WERI-Rb-1 (cell line): ENCODE measurements at regions not wholly inside any gene's neighbourhood (a gene's known extent, or its start where the extent isn't known, plus 50 kb on each side); places are given as distances from the start of the nearest gene placed in this dataset.

ENCODE experiments used
- DNase-seq: peaks from one replicate; pipeline ENCODE4 v3.0.0-alpha.2; 2020
- H3K27ac ChIP-seq: fragments of 250-450 bp; sonication (Bioruptor Pico); 2 replicates; pipeline ENCODE4 v1.5.1; 2020; ENCODE audit warnings: mild to moderate bottlenecking, moderate library complexity
- H3K27me3 ChIP-seq: fragments of 250-450 bp; sonication (Bioruptor Pico); 2 replicates; pipeline ENCODE4 v1.5.1; 2021; ENCODE audit warnings: mild to moderate bottlenecking, low read depth, moderate library complexity; ENCODE audit not compliant: insufficient read depth, severe bottlenecking
- H3K36me3 ChIP-seq: fragments of 250-450 bp; sonication (Bioruptor Pico); 2 replicates; pipeline ENCODE4 v1.5.1; 2020; ENCODE audit warnings: mild to moderate bottlenecking, moderate library complexity
- H3K4me3 ChIP-seq: 2 replicates; pipeline ENCODE4 v1.5.1; 2011; ENCODE audit warnings: low read depth, mild to moderate bottlenecking, control low read depth, low read length
- H3K9me3 ChIP-seq: fragments of 250-450 bp; sonication (Bioruptor Pico); 2 replicates; pipeline ENCODE4 v1.5.1; 2021; ENCODE audit warnings: mild to moderate bottlenecking, moderate library complexity; ENCODE audit not compliant: severe bottlenecking
- CTCF ChIP-seq: IDR thresholded peaks from 2 replicates; pipeline ENCODE4 v1.5.1; 2011; ENCODE audit warnings: low read depth, mild to moderate bottlenecking, control low read depth, inconsistent platforms, low read length

GRCh38 chr2:173578404-173579107 lies 223.9 kb downstream of the CDCA7 start:
- Histone ChIP-seq H3K9me3 (no peaks in the 10 kb centered on the region), H3K36me3 (no peaks in the 10 kb centered on the region), H3K27ac (no peak overlapping the region), H3K4me3 (no peak overlapping the region), H3K27me3 (no peaks in the 10 kb centered on the region)
- TF ChIP-seq CTCF, result no peak
- no peak for DNase-seq

GRCh38 chr2:173580351-173580750 lies 225.7 kb downstream of the CDCA7 start:
- TF ChIP-seq CTCF, result no peak
- Histone ChIP-seq H3K27ac (no peak overlapping the region), H3K27me3 (no peaks in the 10 kb centered on the region), H3K9me3 (no peaks in the 10 kb centered on the region), H3K36me3 (no peaks in the 10 kb centered on the region), H3K4me3 (no peak overlapping the region)
- DNase-seq, result no peak

- no peak overlapping the region for H3K4me3 ChIP-seq
- no peak for DNase-seq
- no peak overlapping the region for H3K27ac ChIP-seq
- H3K27me3 ChIP-seq, result no peaks in the 10 kb centered on the region
- H3K36me3 ChIP-seq, result no peaks in the 10 kb centered on the region
- no peak for TF ChIP-seq CTCF
- no peaks in the 10 kb centered on the region for H3K9me3 ChIP-seq
Observed at GRCh38 chr2:173580956-173581355, 226.3 kb downstream of the CDCA7 start.

GRCh38 chr2:173583196-173583595 lies 228.5 kb downstream of the CDCA7 start:
- Histone ChIP-seq H3K4me3 (no peak overlapping the region), H3K27me3 (no peaks in the 10 kb centered on the region), H3K36me3 (no peaks in the 10 kb centered on the region), H3K9me3 (no peaks in the 10 kb centered on the region), H3K27ac (no peak overlapping the region)
- no peak for TF ChIP-seq CTCF
- DNase-seq, result no peak

- TF ChIP-seq CTCF, result no peak
- H3K4me3 ChIP-seq, result no peak overlapping the region
- H3K36me3 ChIP-seq, result no peaks in the 10 kb centered on the region
- H3K27ac ChIP-seq, result no peak overlapping the region
- no peaks in the 10 kb centered on the region for H3K9me3 ChIP-seq
- H3K27me3 ChIP-seq, result no peaks in the 10 kb centered on the region
- no peak for DNase-seq
Observed at GRCh38 chr2:173584000-173584399, 229.3 kb downstream of the CDCA7 start.
